ENCODE measurements at regions not wholly inside any gene's neighbourhood (a gene's known extent, or its start where the extent isn't known, plus 50 kb on each side); places are given as distances from the start of the nearest gene placed in this dataset.

DNA sequence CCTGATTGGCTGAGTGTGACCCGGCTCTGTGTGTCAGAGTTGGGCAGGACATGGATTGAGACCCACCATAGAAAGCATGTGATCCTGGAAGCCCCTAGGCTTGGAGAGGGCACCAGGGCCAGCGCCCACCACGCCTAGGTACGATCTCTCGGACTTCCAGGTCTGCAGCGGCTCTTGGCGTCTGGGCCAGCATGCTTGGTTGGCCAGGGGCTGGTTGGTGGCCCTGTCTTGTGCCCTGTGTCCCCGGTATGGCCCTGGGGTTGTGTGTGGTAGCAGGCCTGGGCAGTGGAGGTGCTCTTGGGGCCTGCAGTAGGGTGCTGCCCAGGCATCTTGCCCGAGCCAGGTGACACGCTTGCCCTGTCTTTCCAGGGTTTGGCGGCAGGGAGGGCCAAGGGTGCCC lies 210.6 kb downstream of the UBE3A start:
- TF ChIP-seq, protein P1, sequence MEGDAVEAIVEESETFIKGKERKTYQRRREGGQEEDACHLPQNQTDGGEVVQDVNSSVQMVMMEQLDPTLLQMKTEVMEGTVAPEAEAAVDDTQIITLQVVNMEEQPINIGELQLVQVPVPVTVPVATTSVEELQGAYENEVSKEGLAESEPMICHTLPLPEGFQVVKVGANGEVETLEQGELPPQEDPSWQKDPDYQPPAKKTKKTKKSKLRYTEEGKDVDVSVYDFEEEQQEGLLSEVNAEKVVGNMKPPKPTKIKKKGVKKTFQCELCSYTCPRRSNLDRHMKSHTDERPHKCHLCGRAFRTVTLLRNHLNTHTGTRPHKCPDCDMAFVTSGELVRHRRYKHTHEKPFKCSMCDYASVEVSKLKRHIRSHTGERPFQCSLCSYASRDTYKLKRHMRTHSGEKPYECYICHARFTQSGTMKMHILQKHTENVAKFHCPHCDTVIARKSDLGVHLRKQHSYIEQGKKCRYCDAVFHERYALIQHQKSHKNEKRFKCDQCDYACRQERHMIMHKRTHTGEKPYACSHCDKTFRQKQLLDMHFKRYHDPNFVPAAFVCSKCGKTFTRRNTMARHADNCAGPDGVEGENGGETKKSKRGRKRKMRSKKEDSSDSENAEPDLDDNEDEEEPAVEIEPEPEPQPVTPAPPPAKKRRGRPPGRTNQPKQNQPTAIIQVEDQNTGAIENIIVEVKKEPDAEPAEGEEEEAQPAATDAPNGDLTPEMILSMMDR (IDR thresholded peaks at IDR 0.05): no peak
- no peak for TF ChIP-seq POLR2A (IDR thresholded peaks at IDR 0.05)

Measured in uterus (tissue), 2 donors.